ENCODE measurements at regions not wholly inside any gene's neighbourhood (a gene's known extent, or its start where the extent isn't known, plus 50 kb on each side); places are given as distances from the start of the nearest gene placed in this dataset.

- TF ChIP-seq POLR2A (IDR thresholded peaks at IDR 0.05): no peak
- TF ChIP-seq, protein P1, sequence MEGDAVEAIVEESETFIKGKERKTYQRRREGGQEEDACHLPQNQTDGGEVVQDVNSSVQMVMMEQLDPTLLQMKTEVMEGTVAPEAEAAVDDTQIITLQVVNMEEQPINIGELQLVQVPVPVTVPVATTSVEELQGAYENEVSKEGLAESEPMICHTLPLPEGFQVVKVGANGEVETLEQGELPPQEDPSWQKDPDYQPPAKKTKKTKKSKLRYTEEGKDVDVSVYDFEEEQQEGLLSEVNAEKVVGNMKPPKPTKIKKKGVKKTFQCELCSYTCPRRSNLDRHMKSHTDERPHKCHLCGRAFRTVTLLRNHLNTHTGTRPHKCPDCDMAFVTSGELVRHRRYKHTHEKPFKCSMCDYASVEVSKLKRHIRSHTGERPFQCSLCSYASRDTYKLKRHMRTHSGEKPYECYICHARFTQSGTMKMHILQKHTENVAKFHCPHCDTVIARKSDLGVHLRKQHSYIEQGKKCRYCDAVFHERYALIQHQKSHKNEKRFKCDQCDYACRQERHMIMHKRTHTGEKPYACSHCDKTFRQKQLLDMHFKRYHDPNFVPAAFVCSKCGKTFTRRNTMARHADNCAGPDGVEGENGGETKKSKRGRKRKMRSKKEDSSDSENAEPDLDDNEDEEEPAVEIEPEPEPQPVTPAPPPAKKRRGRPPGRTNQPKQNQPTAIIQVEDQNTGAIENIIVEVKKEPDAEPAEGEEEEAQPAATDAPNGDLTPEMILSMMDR (IDR thresholded peaks at IDR 0.05): no peak
- TF ChIP-seq EP300 (IDR thresholded peaks at IDR 0.05): no peak
- no peak for TF ChIP-seq POLR2AphosphoS5 (IDR thresholded peaks at IDR 0.05)
Observed at GRCh38 chr2:122506620-122507019, 751.2 kb downstream of the TSN start.
